ENCODE measurements at regions not wholly inside any gene's neighbourhood (a gene's known extent, or its start where the extent isn't known, plus 50 kb on each side); places are given as distances from the start of the nearest gene placed in this dataset.
A peak's percentile ranks its signal among the peaks of the same experiment; 100 is the strongest.

GRCh38 chr14:59028476-59029202 is 159.8 kb upstream of the DAAM1 start:
- TF ChIP-seq CTCF (IDR thresholded peaks at IDR 0.05; ENCODE audit: poor library complexity, severe bottlenecking) = peak; percentile 99
- ATAC-seq (ENCODE audit: low read depth) = peak; percentile 96
- Histone ChIP-seq H3K9me3 (ENCODE audit: severe bottlenecking) (no peaks in the 10 kb centered on the region), H3K4me1 (ENCODE audit: insufficient read depth, poor library complexity, severe bottlenecking) (no peaks in the 10 kb centered on the region), H3K4me3 (ENCODE audit: severe bottlenecking) (no peak overlapping the region), H3K27ac (ENCODE audit: poor library complexity, severe bottlenecking) (no peak overlapping the region), H3K36me3 (ENCODE audit: low read depth) (no peaks in the 10 kb centered on the region), H3K27me3 (ENCODE audit: insufficient read depth, poor library complexity, severe bottlenecking) (no peaks in the 10 kb centered on the region)
- peak; percentile 63 for DNase-seq (ENCODE audit: low spot score)

GRCh38 chr14:59032826-59033225 is 155.6 kb upstream of the DAAM1 start:
- Histone ChIP-seq H3K4me3 (ENCODE audit: severe bottlenecking) (no peak overlapping the region), H3K27me3 (ENCODE audit: insufficient read depth, poor library complexity, severe bottlenecking) (no peaks in the 10 kb centered on the region), H3K27ac (ENCODE audit: poor library complexity, severe bottlenecking) (no peak overlapping the region), H3K9me3 (ENCODE audit: severe bottlenecking) (no peaks in the 10 kb centered on the region), H3K4me1 (ENCODE audit: insufficient read depth, poor library complexity, severe bottlenecking) (no peaks in the 10 kb centered on the region), H3K36me3 (ENCODE audit: low read depth) (no peaks in the 10 kb centered on the region)
- TF ChIP-seq CTCF (IDR thresholded peaks at IDR 0.05; ENCODE audit: poor library complexity, severe bottlenecking) = no peak
- ATAC-seq (ENCODE audit: low read depth) (no peak), DNase-seq (ENCODE audit: low spot score) (no peak)

- Histone ChIP-seq H3K27ac (ENCODE audit: poor library complexity, severe bottlenecking) (no peak overlapping the region), H3K4me3 (ENCODE audit: severe bottlenecking) (no peak overlapping the region), H3K27me3 (ENCODE audit: insufficient read depth, poor library complexity, severe bottlenecking) (no peaks in the 10 kb centered on the region), H3K9me3 (ENCODE audit: severe bottlenecking) (no peaks in the 10 kb centered on the region), H3K4me1 (ENCODE audit: insufficient read depth, poor library complexity, severe bottlenecking) (no peaks in the 10 kb centered on the region), H3K36me3 (ENCODE audit: low read depth) (no peaks in the 10 kb centered on the region)
- ATAC-seq (ENCODE audit: low read depth) = no peak
- DNase-seq (ENCODE audit: low spot score) = no peak
- TF ChIP-seq CTCF (IDR thresholded peaks at IDR 0.05; ENCODE audit: poor library complexity, severe bottlenecking) = no peak
These were observed 152.3 kb upstream of the DAAM1 start for GRCh38 chr14:59036134-59036533.

GRCh38 chr14:59037086-59037485 is 151.4 kb upstream of the DAAM1 start:
- TF ChIP-seq CTCF (IDR thresholded peaks at IDR 0.05; ENCODE audit: poor library complexity, severe bottlenecking) = no peak
- Histone ChIP-seq H3K4me1 (ENCODE audit: insufficient read depth, poor library complexity, severe bottlenecking) (no peaks in the 10 kb centered on the region), H3K36me3 (ENCODE audit: low read depth) (no peaks in the 10 kb centered on the region), H3K27ac (ENCODE audit: poor library complexity, severe bottlenecking) (no peak overlapping the region), H3K4me3 (ENCODE audit: severe bottlenecking) (no peak overlapping the region), H3K9me3 (ENCODE audit: severe bottlenecking) (no peaks in the 10 kb centered on the region), H3K27me3 (ENCODE audit: insufficient read depth, poor library complexity, severe bottlenecking) (no peaks in the 10 kb centered on the region)
- DNase-seq (ENCODE audit: low spot score) (no peak), ATAC-seq (ENCODE audit: low read depth) (no peak)

- Histone ChIP-seq H3K36me3 (ENCODE audit: low read depth) (no peaks in the 10 kb centered on the region), H3K27me3 (ENCODE audit: insufficient read depth, poor library complexity, severe bottlenecking) (no peaks in the 10 kb centered on the region), H3K4me1 (ENCODE audit: insufficient read depth, poor library complexity, severe bottlenecking) (no peaks in the 10 kb centered on the region), H3K9me3 (ENCODE audit: severe bottlenecking) (no peaks in the 10 kb centered on the region), H3K27ac (ENCODE audit: poor library complexity, severe bottlenecking) (no peak overlapping the region), H3K4me3 (ENCODE audit: severe bottlenecking) (no peak overlapping the region)
- TF ChIP-seq CTCF (IDR thresholded peaks at IDR 0.05; ENCODE audit: poor library complexity, severe bottlenecking) = no peak
- DNase-seq (ENCODE audit: low spot score) = no peak
- no peak for ATAC-seq (ENCODE audit: low read depth)
These were observed 150.8 kb upstream of the DAAM1 start for GRCh38 chr14:59037620-59038019.

Data from RWPE2 (cell line).